ENCODE measurements at regions not wholly inside any gene's neighbourhood (a gene's known extent, or its start where the extent isn't known, plus 50 kb on each side); places are given as distances from the start of the nearest gene placed in this dataset.

- FAIRE-seq, result no peak
- no peak for TF ChIP-seq CTCF (IDR thresholded peaks at IDR 0.05; ENCODE audit: insufficient read depth, missing control alignments)
- no peak for DNase-seq (ENCODE audit: insufficient read length, low spot score)
Measured at GRCh38 chr7:156073366-156074052, 261.2 kb upstream of the SHH start.

DNA sequence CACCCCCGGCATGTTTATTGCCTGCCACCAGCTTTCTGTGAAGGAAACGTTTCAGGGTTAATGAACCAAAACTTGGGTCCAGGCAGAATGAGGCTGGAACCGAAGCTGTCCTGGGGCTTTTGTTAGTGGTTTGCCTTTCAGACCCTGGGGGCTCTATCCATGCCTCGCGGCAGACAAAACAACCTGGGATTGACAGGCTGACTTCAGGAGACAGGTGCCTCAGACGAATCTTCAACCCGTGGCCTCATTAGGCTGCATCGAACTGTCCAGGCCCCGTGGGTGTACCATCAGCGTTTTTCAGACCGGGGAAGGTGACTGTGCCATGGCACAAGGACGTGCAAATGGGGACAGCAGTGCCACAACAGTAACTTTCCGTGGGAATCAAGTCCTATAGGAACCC, 259.3 kb upstream of the SHH start:
- no peak for TF ChIP-seq CTCF (IDR thresholded peaks at IDR 0.05; ENCODE audit: insufficient read depth, missing control alignments)
- DNase-seq (ENCODE audit: insufficient read length, low spot score) (no peak), FAIRE-seq (no peak)

- no peak for TF ChIP-seq CTCF (IDR thresholded peaks at IDR 0.05; ENCODE audit: insufficient read depth, missing control alignments)
- no peak for FAIRE-seq
- DNase-seq (ENCODE audit: insufficient read length, low spot score), result no peak
Measured at GRCh38 chr7:156069891-156070290, 257.6 kb upstream of the SHH start.

- FAIRE-seq (no peak), DNase-seq (ENCODE audit: insufficient read length, low spot score) (no peak)
- TF ChIP-seq CTCF (IDR thresholded peaks at IDR 0.05; ENCODE audit: insufficient read depth, missing control alignments), result no peak
Measured at GRCh38 chr7:156067156-156067555, 254.9 kb upstream of the SHH start.

- no peak for TF ChIP-seq CTCF (IDR thresholded peaks at IDR 0.05; ENCODE audit: insufficient read depth, missing control alignments)
- no peak for FAIRE-seq
Measured at GRCh38 chr7:156065400-156065799, 253.1 kb upstream of the SHH start.

DNA sequence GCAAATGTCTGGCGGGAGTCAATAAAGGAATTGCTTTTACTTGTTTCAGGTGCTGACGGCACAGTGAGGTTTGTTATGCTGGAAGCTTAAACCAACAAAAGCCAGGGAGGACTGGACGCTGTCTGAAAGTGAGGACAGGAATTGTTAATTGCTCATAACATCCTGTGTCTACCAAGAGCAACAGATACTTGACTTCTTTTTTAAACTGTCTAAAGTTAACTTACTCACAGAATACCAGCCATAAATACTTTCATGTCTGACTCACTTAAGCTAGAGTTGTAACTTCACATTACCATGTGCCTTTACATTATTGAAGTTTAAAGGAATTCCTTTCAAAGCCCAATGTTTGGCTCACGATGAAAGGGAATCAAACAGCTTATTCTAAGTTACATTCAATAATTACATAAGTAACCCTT, 252.7 kb upstream of the SHH start:
- DNase-seq (ENCODE audit: insufficient read length, low spot score) (no peak), FAIRE-seq (no peak)
- TF ChIP-seq CTCF (IDR thresholded peaks at IDR 0.05; ENCODE audit: insufficient read depth, missing control alignments), result no peak

More at GRCh38 chr7:156065400-156065799, 253.1 kb upstream of the SHH start:
- no peak for DNase-seq (ENCODE audit: insufficient read length, low spot score)

- DNase-seq (ENCODE audit: insufficient read length, low spot score) (no peak), FAIRE-seq (no peak)
- TF ChIP-seq CTCF (IDR thresholded peaks at IDR 0.05; ENCODE audit: insufficient read depth, missing control alignments), result no peak
Measured at GRCh38 chr7:156063241-156063810, 251.1 kb upstream of the SHH start.

All from D721Med (cell line).